Thyroid gland (tissue), 4 donors: ENCODE measurements at regions not wholly inside any gene's neighbourhood (a gene's known extent, or its start where the extent isn't known, plus 50 kb on each side); places are given as distances from the start of the nearest gene placed in this dataset.

ENCODE experiments used
- POLR2A ChIP-seq, 2 donors: fragments of 450-650 bp; IDR thresholded peaks; one replicate each; pipeline ENCODE4 v1.6.1; 2017; ENCODE audit warnings: antibody characterized with exemption in 2 of 2, mild to moderate bottlenecking in 2 of 2, moderate library complexity in 1 of 2
- TF ChIP-seq, protein P1 (sequence below), 6 experiments: fragments of 200-600 bp in 3 of 6; fragments of 450-650 bp in 3 of 6; sonication (generic) in 3 of 6; IDR thresholded peaks; one replicate each; pipeline ENCODE4 v1.5.1; 2016 to 2019; ENCODE audit warnings: antibody characterized with exemption in 6 of 6, mild to moderate bottlenecking in 2 of 6, inconsistent platforms in 1 of 6, moderate library complexity in 1 of 6

DNA sequence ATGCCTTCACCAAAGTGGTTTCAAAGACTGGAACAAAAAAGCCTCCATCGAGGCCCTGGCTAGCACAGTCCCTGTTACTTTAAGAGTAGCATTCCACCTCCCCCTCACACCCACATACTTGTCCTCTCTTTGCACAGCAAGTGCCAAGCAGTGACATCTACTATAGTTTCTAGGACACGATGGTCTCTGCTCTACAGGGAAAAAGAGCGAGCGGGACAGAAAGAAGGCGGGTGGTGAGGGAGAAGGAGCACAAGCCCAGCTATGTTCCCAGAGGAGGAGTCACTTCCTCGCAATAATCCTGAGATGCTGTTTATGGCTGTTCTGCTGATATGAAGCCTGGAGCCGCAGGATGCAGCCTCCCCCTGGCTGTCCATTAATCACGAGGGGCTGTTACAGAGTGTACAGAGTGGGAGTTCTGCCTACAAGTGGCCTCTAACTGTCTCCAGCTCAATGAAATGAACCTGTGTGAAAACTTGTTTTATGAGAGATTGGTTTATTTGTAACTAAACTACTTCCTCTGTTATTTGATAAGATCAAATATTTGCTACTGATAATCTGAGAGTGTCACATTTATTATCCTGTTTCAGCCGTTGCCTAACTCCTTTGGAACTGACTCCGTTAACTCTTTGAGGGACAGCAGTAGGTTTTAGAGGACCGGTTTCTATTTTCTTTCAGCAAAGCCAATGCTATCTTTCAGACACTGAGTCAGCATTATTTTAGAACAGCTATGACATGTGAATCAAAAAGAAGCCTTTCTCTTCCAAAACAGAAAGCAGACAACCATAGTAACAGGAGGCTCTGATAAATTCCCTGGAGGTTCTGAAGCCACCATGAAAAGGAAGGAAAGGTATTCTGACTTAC is 208.0 kb downstream of the SPRY2 start:
- peak in 1 of 2 donors; percentile 44 for TF ChIP-seq POLR2A (IDR thresholded peaks at IDR 0.05)
- TF ChIP-seq, protein P1, sequence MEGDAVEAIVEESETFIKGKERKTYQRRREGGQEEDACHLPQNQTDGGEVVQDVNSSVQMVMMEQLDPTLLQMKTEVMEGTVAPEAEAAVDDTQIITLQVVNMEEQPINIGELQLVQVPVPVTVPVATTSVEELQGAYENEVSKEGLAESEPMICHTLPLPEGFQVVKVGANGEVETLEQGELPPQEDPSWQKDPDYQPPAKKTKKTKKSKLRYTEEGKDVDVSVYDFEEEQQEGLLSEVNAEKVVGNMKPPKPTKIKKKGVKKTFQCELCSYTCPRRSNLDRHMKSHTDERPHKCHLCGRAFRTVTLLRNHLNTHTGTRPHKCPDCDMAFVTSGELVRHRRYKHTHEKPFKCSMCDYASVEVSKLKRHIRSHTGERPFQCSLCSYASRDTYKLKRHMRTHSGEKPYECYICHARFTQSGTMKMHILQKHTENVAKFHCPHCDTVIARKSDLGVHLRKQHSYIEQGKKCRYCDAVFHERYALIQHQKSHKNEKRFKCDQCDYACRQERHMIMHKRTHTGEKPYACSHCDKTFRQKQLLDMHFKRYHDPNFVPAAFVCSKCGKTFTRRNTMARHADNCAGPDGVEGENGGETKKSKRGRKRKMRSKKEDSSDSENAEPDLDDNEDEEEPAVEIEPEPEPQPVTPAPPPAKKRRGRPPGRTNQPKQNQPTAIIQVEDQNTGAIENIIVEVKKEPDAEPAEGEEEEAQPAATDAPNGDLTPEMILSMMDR (IDR thresholded peaks at IDR 0.05): no peak
